GM18502 (cell line): ENCODE measurements at regions not wholly inside any gene's neighbourhood (a gene's known extent, or its start where the extent isn't known, plus 50 kb on each side); places are given as distances from the start of the nearest gene placed in this dataset.
A peak's percentile ranks its signal among the peaks of the same experiment; 100 is the strongest.
"Not testable (repeated sequence)": the region's sequence is repeated elsewhere in the genome, so short reads cannot be mapped to it uniquely, and the experiment has no call there.

ENCODE experiments used
- ATAC-seq: cut with Tn5 transposase; IDR thresholded peaks from one replicate; pipeline ENCODE4 v1.9.1; 2021; ENCODE audit warnings: mild to moderate bottlenecking; ENCODE audit not compliant: unreplicated experiment, poor library complexity

GRCh38 chr6:134394208-134394607 is 76.3 kb upstream of the SGK1 start:
- ATAC-seq = no peak

DNA sequence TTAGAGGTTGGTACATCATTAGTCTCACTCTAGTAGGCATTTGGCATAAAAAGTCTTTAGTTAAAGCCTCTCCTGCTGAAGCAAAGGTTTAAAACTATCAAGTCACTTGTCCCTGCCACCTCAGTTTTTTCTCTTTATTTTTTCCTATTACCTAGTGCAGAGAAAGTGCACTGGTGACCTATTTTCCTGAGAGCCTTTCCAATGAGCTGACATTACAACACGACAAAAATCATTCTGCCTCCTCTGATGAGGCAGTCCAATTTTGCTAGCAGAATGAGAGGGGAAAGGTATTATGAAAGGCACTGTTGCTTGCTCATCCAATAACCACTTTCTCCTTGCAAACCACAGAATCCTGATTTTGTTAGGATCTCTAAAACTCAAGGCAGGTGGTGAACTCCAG is 73.3 kb upstream of the SGK1 start:
- no peak for ATAC-seq

DNA sequence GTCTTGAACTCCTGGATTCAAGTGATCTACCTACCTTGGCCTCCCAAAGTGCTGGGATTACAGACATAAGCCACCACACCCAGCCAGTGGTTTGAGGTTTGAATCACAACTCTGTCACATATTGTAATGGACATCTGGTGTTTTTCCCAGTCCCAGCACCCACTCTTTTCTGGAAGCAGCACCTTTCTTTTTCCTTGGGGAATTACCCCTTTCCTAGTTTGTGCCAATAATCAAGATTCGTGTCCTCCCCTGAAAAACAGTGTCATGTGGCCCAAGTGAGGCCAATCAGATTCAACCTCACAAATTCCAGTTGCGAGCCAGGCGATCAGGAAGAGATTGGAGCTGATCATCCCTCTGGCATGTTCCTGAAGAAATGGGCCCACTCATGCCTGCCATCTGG is 71.7 kb upstream of the SGK1 start:
- ATAC-seq = no peak

DNA sequence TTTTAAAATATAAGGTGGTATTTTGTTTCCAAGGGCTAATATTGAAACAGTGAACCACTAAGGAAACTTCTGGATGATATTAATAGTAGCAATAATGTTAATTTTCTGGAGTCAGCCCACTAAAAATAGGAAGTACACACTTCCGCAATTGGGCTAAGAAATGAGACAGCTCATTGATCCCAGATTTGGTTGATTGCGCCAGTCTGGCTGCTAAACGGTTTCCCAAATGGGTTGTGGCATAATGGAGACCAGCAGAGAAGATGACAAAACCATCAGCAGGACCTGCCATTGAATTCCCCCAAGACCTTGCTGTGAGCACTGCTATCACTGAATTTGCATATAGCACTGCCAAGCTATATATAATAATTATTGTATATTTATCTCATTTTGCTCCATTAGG is 71.2 kb upstream of the SGK1 start:
- ATAC-seq = no peak

- not testable (repeated sequence) for ATAC-seq
Observed at GRCh38 chr6:134386482-134386881, 68.6 kb upstream of the SGK1 start.

GRCh38 chr6:134381959-134382358 is 64.0 kb upstream of the SGK1 start:
- ATAC-seq = no peak

- ATAC-seq = no peak
Observed at GRCh38 chr6:134379599-134379998, 61.7 kb upstream of the SGK1 start.

DNA sequence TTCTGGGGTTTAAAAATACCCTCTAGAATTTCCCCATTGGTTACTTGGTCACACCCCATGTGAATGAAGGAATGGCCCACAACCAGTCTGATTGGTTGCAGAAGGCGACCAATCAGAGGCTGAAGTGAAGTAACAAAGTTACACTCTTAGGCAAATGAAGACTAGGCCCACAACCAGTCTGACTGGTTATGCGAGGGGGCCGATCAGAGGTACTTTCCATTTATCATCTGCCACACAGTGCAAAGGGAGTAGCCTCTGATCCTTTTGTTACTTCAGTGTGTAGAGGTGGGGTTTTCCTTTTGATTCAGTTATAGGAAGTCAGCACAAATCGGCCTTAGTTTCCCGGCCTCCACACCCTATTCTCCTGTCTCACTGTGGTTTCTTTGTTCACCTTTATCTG is 61.2 kb upstream of the SGK1 start:
- peak; percentile 97 for ATAC-seq

- ATAC-seq = no peak
Observed at GRCh38 chr6:134378426-134378825, 60.5 kb upstream of the SGK1 start.

- no peak for ATAC-seq
Observed at GRCh38 chr6:134376785-134377184, 58.9 kb upstream of the SGK1 start.

- no peak for ATAC-seq
Observed at GRCh38 chr6:134375220-134375580, 57.3 kb upstream of the SGK1 start.

GRCh38 chr6:134374491-134375219 is 56.7 kb upstream of the SGK1 start:
- ATAC-seq = no peak

- ATAC-seq = no peak
Observed at GRCh38 chr6:134373993-134374392, 56.1 kb upstream of the SGK1 start.

GRCh38 chr6:134373282-134373922 is 55.5 kb upstream of the SGK1 start:
- ATAC-seq = peak; percentile 92

DNA sequence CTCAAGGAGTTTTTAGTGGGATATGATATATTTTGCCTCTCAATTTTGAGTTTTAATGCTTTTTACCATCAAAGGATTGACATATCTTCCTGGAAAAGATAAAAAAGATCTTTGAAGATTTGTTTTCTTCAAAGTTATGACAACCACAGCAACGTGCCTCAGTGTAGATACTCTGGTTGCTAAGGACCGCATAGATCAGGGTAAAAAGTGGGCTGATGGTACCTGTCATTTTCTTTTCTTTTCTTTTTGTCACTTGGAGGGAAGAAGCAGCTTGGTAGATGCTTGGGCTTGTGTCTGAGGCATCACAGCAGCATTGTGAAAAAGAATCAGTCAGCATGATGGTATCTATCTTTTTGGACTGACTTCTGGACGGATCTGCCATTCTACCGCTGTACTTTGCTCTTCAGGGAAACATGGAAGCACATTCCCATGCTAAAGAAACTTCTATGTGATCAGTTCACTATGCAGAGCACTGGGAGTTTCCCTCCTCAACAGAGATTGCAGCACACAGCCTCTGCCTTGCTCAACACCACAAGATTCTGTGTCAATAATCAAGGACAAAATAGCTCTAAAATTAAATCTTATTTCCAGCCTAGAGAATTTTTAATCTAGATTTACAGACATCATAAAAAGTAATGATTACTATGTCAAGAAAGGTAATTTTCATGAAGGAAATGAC is 54.8 kb upstream of the SGK1 start:
- ATAC-seq = peak; percentile 34

GRCh38 chr6:134368670-134369069 is 50.8 kb upstream of the SGK1 start:
- ATAC-seq = no peak
